ENCODE measurements at regions not wholly inside any gene's neighbourhood (a gene's known extent, or its start where the extent isn't known, plus 50 kb on each side); places are given as distances from the start of the nearest gene placed in this dataset.
A peak's percentile ranks its signal among the peaks of the same experiment; 100 is the strongest.
"Not testable (repeated sequence)": the region's sequence is repeated elsewhere in the genome, so short reads cannot be mapped to it uniquely, and the experiment has no call there.

DNA sequence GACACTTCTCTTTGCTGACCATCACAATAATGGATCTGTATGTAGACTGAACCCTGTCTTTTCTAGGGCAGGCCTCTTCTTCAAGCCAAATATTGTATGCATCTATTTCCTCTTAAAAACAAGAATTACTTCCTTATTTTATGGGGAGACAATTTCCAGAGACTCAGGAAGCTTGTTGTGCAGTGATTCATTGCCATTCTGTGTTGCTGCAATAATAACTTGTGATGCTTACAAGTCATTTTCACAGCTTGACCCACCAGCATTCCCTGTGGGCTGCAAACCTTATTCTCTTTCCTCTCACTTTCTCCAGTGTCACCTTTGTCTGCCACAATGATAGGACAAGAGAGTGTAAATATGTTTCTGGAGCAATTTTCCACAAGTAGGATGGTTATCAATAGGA lies 276.7 kb upstream of the SGO1 start:
- DNase-seq: no peak

DNA sequence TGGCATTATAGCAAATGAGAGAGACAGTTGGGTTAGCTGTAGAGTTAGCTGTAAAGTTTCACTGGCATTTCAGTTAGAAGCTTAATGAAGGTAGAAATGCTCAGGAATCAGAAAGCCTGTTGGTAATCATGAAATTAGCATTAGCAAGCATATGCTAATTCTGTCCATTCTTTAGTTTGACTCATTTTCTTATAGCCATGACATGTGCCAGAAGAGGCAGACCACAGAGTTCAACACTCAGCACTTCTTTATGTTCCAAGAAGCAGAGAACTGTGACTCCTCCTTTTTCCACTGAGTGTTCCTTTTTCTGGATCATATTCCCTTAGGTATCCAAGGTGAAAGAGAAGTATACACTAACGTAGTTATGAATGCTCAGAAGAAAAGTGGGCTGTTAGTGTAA lies 276.2 kb upstream of the SGO1 start:
- DNase-seq: no peak

DNA sequence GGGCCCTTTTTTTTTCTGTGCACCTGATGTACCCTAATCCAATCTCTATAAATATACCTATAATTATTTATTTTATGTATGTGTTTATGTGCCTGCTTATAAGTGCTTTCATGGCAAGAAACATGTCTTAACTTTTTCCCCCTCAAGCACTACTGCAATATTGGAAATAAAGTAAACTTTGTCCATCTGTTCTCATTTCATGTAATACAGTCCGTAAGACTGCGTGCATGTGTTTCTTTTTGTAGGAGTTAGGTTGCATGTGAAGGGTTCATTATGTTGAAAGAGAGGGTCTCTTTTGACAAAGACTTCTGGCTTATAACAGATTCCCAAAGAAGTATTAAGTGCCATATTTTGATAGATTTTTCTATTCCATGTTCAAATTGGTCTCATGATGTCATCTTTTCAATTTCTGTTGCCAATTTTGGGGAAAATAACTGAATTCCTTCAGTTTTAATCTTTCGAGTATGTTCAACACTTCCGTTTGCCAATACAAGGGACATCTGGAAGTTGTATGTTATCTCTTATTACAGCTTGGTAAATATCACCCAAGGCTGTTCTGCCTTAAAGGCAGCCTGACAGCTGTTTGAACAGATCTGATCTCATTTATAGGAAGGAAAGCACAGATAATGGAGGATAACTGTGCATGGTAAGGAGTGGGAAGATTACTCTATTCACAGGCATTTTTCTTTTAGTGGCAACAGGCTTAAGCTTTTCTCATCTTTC lies 273.1 kb upstream of the SGO1 start:
- no peak for DNase-seq

DNA sequence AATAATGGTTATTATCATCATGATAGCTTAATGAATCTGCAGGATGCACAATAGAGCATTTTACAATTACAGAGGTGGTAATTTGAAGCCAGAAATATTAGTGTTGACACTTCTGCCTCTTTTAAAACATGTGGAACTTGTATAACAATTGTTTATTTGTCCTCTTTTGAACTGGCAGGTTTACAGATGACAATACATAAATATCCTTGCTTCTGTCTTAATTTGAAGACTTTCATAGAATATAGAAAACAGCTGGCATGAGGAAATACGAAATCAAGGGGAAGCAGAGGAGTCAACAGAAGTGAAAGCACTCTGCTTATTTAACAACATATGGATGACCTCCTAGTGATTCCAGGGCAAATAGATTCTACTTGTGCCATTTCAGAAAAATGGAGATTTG lies 270.5 kb upstream of the SGO1 start:
- DNase-seq: no peak

DNA sequence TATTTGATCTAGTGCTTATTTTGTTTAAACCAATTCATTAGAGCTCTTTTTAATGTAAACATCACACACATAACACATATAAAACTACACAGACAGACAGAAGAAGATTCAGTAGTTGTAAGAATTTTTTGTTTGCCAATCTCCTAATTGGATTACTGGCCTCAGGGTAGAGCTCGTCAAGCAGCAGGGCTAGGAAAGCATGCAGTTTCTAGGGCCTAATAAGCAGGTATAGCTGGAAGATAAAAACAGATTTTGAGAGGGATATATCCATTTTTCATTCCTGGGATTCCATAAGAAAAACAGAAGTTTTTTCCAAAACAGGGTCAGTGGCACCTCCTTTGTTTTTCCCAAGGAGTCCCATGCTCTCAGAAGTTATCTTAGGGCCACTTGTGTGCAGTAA lies 265.2 kb upstream of the SGO1 start:
- DNase-seq: no peak

DNA sequence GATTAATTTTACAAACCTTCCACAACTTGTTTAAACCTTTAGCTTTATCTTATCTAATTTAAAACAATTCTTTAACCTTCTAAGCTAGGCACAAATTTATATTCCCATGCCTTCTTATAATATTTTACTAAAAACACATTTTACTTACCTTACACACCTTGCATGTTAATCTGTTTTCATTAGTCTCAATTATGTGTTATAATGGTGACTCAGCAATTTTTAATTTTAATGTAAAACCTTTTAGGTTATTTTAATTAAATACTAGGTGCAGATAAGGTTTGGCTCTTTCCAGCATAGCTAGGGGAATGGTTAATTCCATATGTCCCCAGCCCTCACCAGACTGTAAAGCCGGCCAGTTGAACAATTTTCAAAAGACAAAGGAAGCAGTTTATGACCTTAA lies 264.6 kb upstream of the SGO1 start:
- DNase-seq: no peak

DNA sequence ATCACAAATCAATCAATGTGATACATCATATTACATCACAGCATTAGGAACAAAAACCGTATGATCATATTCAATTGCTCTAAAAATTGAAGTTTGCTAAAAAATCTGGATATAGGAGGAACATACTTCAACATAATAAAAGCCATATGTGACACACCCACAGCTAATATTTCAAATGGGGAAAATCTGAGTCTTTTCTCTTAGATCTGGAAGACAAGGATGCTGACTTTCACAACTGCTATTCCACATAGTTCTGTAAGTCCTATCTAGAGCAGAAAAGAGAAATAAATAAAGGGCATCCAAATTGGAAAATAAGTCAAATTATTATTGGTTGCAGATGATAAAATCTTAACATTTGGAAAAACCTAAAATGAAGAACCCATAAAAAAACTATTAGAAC lies 256.8 kb upstream of the SGO1 start:
- DNase-seq: no peak

DNA sequence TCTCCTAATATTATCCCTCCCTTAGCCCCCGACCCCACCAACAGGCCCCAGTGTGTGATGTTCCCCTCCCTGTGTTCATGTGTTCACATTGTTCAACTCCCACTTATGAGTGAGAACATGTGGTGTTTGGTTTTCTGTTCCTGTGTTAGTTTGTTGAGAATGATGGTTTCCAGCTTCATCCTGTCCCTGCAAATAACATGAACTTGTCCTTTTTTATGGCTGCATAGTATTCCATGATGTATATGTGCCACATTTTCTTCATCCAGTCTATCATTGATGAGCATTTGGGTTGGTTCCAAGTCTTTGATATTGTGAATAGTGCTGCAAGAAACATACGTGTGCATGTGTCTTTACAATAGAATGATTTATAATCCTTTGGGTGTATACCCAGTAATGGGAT lies 241.3 kb upstream of the SGO1 start:
- DNase-seq: not testable (repeated sequence)

DNA sequence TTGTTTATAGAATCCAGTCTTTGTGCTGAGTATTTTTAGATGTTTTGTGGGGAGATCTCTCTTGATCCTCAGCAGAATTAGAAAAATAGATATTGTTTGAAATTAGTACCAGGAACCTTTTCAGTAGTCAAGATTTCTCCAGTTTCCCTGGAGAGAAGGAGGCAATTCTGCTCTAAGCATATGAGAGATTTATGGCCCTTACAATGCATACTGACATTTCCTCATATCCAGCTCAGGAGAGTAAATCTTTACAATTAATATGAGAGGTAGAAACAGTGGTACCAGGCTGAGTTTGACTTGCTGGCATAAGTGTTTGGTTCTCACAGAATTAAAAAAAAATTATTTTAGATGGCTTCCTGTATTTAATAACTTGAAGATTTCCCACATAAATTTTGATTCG lies 239.1 kb upstream of the SGO1 start:
- no peak for DNase-seq

DNA sequence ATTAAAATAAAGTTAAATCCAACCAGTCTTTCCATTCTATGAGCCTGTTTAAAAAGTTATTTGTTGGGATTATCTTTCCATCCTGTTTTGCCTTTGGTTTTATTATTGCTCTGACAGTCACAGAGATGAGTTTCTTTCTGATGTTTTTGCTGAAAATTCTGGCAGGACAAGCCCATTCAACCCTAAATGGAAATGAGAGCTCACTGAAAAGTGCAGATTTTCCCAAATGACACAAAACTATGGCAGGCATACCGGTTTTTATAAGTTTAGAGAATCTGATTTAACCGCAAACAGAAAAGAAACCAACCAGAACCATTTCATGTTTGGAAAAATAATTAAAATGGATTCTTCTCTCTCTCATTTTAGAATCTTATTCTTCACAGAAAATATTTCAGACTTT lies 238.1 kb upstream of the SGO1 start:
- DNase-seq: no peak

DNA sequence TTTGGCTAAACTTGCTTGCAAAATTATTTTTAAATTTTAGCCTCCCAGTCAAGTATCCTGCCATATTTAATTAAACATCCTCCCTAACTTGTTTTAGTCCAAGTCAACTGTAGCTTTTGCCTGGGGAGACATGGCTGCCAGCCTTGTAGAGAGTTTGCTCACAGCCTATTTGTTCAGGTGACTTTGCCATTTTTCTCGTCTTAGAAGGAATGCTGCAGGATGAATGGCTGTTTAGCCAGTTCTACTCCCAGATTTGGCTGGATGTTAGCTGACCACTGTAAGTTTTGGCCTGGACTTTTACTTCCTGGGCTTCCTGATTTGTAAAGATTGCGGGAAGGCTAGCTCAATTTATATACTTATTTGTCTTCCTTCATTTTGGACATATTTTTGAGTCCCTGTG lies 236.4 kb upstream of the SGO1 start:
- no peak for DNase-seq

DNA sequence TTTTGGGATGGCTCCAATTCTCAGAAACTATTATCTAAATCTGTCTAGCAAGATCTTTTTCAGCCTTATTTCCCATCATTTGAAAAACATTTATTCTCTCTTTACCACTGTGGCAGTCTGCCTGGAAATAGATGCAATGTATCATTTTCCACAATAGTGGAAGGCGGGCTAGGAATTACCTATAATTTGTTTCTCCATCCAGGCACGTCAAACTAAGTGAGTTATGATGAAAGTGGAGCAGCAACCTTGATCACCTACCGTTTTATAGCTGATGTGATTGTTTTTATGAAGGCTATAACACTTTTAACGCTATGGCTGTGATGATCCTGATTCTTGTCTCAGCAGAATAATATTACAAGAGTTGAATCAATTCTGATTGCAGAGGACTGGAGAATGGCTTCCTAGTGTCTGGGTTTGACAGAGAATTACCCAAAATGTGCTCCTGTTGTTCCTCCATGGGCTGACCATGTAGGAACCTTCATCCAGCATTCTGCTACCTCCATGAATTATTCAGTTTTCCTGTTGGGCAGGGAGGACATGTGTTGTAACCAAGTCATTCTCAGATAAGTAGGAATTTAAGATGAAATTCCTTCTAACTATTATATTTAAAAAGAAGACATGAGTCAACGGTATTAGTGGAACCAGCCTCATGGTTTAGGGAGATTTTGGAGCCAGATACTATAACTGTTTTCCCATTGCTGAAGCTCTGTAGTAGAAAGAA lies 231.5 kb upstream of the SGO1 start:
- DNase-seq: no peak

DNA sequence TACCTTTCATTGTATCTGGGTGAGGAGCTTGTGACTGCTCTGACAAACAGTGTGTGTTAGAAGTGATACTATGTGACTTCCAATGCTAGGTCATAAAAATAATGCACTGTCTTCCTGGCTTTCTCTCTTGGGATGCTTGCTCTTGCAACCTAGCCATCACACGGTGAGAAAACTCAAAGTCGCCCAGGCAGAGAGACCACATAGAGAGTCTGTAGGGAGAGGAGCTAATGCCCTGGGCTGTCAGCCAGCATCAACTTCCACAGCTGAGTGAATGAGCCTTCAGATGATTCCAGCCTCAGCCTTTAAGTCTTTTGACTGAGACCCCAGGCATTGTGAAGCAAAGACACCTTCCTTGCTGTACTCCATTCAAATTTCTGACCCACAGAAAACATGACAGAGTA lies 220.6 kb upstream of the SGO1 start:
- peak; percentile 55 for DNase-seq

DNA sequence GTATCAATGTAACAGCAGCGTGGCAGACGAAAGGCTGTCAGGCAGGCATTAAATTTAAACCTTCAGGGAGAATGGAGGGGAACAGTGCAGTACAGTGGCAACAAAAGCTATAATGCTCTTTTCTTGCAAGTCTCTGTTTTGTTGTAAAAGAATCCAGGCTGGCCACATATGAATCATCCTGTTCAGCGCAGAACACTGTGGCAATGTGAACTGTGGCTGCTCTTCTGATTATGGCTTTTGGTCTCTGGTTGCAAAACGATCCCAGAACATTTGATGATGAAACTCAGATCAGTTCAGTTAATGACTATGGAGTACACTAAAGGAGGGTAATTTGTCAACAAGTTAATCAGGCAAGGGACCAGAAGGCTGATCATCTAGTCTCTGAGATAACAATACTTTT lies 219.7 kb upstream of the SGO1 start:
- peak; percentile 63 for DNase-seq

DNA sequence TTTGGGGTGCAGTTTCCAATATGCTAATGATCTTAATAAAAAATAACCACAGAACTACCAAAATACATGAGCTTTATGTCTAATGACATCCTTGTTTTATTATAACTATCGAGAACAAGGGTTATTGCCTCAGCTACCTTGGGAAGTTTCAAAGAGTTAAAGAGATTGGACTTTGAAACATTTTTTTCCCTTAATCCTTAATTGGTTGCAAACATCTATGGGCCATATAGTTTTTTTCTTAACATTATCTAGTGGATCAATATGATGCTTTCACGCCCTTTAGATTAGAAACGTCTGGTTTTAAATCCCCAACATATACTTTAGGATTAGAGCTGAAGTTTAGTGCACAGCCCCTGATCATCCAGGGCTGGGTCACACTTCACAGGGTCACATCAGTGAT lies 219.2 kb upstream of the SGO1 start:
- DNase-seq: no peak

DNA sequence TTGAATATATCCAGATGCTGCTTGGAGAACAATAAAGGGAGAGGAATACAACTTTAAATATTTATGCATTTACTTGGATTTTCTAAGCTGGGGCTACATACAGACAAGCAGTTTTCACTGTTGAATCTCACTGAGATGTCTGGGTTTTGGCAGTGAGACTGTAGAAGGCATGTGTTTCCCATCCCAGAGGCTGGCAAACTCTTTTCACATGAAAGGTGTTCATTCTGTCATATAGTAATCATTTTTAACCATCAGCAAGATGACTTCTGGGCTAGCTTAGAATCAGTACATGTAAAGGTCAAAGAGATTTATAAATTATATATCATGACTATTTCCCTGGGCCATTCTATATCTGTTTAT lies 218.7 kb upstream of the SGO1 start:
- DNase-seq: no peak

DNA sequence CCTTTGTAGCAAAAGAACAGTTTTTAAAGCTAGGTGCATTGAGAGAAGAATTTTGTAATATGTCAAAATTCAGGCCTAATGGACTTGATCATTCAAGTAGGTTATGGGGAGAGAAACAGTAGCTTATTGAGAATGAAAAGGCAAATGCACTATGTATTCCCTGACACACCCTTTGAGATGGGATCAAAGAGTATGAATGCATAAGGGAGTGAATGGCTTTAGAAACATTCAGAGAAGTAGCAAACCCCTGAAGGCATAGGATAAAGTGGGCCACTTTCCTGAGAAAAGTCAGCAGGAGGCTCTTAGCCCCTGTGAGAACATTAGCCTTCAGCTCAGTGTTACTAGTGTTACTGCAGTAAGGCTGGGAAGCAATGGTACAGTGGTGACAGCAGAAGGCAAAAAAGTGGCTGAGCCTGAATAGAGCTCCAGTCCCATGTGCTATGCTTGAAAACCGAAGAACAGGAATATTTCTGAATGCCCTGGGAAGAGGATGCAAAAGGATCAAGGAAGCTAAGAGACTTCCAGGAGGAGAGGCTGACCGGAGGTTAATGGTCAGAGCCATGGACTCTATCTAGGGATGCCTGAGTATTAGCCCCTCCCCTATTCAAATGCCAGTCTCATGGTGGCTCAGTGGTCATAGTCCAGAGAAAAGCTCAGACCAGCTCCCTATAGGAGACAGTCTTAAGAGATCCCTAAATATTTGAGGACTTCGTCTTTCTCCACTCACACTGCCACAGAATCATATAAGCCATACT lies 218.2 kb upstream of the SGO1 start:
- DNase-seq: no peak

DNA sequence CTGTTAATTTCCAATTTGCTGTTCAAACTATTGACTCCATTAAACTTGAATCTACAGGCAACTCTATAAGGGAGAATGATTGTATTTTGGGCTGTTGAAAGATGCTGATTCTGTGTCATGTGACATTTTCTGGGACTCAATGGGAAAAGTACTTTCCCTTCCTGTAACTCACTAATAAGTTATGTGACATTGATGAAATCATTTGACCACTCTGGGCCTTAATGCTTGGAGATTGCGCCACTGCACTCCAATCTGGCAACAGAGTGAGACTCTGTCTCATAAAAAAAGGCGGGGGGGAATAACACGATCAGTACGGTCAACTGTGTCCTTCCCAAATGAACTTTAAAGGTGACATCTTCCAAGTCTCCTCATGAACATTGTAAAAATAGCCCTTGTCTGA lies 215.2 kb upstream of the SGO1 start:
- DNase-seq: no peak

DNA sequence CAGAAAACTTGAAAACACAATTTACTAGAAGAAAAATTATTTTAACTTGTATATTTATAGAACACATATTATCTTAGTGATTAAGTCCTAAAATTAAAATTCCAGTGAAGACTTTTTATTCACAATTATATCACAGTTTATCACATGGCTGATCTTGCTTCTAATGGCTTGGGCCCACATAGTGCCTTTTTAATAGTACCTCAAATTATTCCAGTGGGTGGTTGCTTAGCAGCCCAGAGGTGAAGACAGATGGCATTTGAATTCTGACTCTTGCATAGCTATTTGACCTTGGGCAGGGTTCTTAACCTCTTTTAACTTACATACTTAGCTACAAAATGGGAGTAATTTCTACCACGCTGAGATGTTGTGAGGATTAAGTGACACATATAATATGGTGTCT lies 214.7 kb upstream of the SGO1 start:
- no peak for DNase-seq

DNA sequence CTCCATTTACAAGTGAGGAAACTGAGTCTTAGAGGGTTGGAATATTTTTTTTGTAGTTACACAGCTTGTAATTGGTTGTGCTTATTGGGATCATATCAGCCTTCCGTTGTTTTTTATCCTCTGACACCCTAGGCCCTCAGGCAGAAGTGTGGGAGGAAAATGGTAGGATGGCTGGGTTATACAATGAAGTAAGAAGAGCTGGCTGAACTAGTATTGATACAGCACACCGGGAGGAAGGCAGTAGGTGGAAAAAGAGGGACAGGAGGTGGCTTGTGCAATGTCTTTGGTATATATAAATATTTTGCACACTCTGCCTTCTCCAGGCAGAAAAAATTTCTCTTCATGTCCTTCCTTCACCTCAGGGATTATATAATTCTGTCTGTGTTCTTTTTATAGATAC lies 214.3 kb upstream of the SGO1 start:
- no peak for DNase-seq

DNA sequence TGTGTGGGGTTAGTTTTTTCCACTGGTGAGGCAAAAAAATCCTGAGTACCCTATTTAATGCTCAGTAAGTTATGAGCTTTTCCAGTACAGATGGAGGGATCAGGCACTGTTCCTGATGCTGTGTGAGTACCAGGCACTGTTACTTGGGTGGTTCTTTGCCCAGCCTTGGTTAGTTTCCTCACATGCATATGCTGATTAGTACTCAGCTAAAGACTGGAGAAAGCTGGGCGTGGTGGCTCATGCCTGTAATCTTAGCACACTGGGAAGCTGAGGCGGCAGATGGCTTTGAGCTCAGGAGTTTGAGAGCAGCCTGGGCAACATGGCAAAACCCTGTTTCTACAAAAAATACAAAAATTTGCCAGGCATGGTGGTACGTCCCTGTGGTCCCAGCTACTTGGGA lies 210.3 kb upstream of the SGO1 start:
- no peak for DNase-seq

DNA sequence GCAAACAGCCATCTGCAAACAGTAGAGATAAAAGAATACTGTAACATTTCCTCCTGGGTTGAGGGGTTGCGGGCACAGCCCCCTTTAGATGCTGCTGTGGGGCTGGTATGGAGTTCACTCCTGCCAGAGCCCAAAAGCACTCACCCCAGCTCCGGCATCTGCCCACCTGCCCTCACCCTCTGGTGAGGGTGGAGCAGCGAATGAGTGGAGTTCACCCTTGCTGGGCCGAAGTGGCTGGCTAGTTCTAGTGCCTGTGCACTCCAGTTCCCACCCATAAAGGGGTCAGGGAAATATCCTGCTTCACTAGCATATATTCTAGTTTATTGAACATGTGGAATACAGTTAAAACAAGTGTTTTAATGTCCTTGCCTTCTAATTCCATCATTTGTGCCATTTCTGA lies 209.7 kb upstream of the SGO1 start:
- DNase-seq: no peak

DNA sequence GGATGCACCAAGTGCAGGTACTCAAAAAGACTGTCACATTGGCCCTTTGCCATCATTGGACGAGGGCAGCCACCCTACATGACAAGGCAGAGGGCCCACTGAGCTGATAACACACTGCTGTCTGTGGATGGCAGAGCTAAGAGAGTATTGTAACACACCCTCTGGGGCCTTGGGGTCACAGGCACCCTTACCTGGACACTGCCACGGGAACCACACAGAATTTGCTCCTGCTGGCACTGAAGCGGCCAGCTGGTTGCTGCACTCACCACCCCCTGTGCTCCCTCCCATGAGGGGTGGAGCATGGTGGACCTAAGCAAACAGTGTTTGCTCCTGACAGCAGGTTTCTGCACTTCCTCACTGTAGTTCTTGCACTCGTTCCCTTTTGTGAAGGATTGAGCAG lies 208.2 kb upstream of the SGO1 start:
- DNase-seq: no peak

DNA sequence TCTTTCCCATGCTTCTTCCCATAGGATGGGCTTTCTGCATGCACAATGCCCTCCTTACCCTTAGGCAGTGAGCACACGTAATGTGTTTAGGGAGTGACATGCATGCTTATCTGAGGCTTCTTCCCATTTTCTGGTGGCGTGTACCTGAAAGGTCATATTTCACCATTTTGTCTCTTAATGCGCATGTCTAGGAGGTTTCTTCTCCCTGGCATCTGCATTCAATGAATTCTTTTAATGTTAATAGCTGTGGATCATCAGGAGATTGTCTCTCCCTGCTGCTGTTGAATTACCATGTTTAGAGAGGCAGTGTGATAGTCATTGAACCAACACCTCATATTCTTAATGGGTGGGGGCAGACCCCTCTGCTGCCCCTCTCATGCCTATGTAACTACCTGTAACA lies 205.6 kb upstream of the SGO1 start:
- DNase-seq: no peak

All from fibroblast of skin of back (primary cell).